GM12878 (cell line): ENCODE measurements at regions not wholly inside any gene's neighbourhood (a gene's known extent, or its start where the extent isn't known, plus 50 kb on each side); places are given as distances from the start of the nearest gene placed in this dataset.

Experiments used
- ATAC-seq: fragments of 200-7000 bp; cut with Tn5 transposase; 3 replicates; pipeline ENCODE4 v1.9.1; 2020; ENCODE audit warnings: mild to moderate bottlenecking, moderate library complexity
- BruUV-seq: library from RNA; stranded (reverse); fragments of 400-500 nt; replicated peaks from 2 replicates; lab custom pipeline; 2021; lab: Mats Ljungman, UMichigan
- CTCF ChIA-PET: fragments of 300-600 bp; sonication (Branson Sonifier 250); formaldehyde crosslinking; extraction: SDS; loops from one replicate; lab custom pipeline; 2021; ENCODE audit warnings: inconsistent platforms; lab: Yijun Ruan, JAX
- POLR2A ChIA-PET: fragments of 350-600 bp; formaldehyde crosslinking; extraction: SDS; loops from one replicate; lab custom pipeline; 2021; ENCODE audit warnings: inconsistent platforms; lab: Charles Lee
- RAD21 ChIA-PET: fragments of 300-600 bp; sonication (Branson Sonifier 250); formaldehyde crosslinking; loops from one replicate; lab custom pipeline; 2023; ENCODE audit warnings: antibody characterized with exemption; ENCODE audit not compliant: unreplicated experiment; lab: Charles Lee
- SMC1A ChIA-PET: fragments of 300-600 bp; sonication (Branson Sonifier 250); formaldehyde crosslinking; loops from one replicate; lab custom pipeline; 2023; ENCODE audit not compliant: unreplicated experiment, uncharacterized antibody; lab: Charles Lee
- DNase-seq: peaks from one replicate; pipeline ENCODE4 v3.0.0-alpha.2; 2011; ENCODE audit warnings: low read depth, low spot score
- FAIRE-seq: peaks from 3 replicates; lab custom pipeline; 2011; peaks lifted over from hg19 to GRCh38; lab: Jason Lieb, UNC
- H2AFZ ChIP-seq: 2 replicates; pipeline ENCODE4 v1.6.0; 2011; ENCODE audit warnings: low read depth, low read length, control low read depth; ENCODE audit not compliant: control insufficient read depth
- H3K27ac ChIP-seq: 2 replicates; pipeline ENCODE4 v1.5.1; 2011; ENCODE audit warnings: control low read depth; ENCODE audit not compliant: control insufficient read depth, insufficient read depth
- H3K27me3 ChIP-seq, 2 experiments: replicated peaks in 1 of 2; 2 replicates each; pipeline versions ENCODE4 v1.6.0 to v1.6.1; 2011; ENCODE audit warnings: low read length in 1 of 2; ENCODE audit not compliant: control insufficient read depth in 2 of 2, insufficient read depth in 2 of 2
- H3K36me3 ChIP-seq, 2 experiments: 2 replicates each; pipeline ENCODE4 v1.5.1; 2011; ENCODE audit warnings: low read length in 1 of 2; ENCODE audit not compliant: control insufficient read depth in 2 of 2, insufficient read depth in 2 of 2
- H3K4me1 ChIP-seq: 2 replicates; pipeline ENCODE4 v1.6.1; 2011; ENCODE audit warnings: mild to moderate bottlenecking, low read length, moderate library complexity, mixed read lengths; ENCODE audit not compliant: control insufficient read depth, insufficient read depth
- H3K4me2 ChIP-seq: 2 replicates; pipeline ENCODE4 v1.6.0; 2011; ENCODE audit warnings: control low read depth; ENCODE audit not compliant: control insufficient read depth, insufficient read depth
- H3K4me3 ChIP-seq: fragments of 200-600 bp; sonication (generic); 2 replicates; pipeline ENCODE4 v1.5.1; 2016
- H3K79me2 ChIP-seq: 2 replicates; pipeline ENCODE4 v1.6.0; 2011; ENCODE audit warnings: low read length; ENCODE audit not compliant: control insufficient read depth, insufficient read depth
- H3K9ac ChIP-seq: 2 replicates; pipeline ENCODE4 v1.8.0; 2011; ENCODE audit warnings: low read length, control low read depth, mixed read lengths; ENCODE audit not compliant: control insufficient read depth, insufficient read depth
- H3K9me3 ChIP-seq: replicated peaks from 3 replicates; pipeline ENCODE4 v1.5.1; 2011; ENCODE audit warnings: mild to moderate bottlenecking, low read length; ENCODE audit not compliant: control insufficient read depth, insufficient read depth
- H4K20me1 ChIP-seq: 2 replicates; pipeline ENCODE4 v1.6.0; 2011; ENCODE audit not compliant: control insufficient read depth, insufficient read depth
- ASH2L ChIP-seq: fragments of 300-600, 200-600 bp; sonication (generic); IDR thresholded peaks from 2 replicates; pipeline ENCODE4 v1.6.1; 2017; ENCODE audit warnings: low read depth, mild to moderate bottlenecking, borderline replicate concordance
- BRCA1 ChIP-seq: IDR thresholded peaks from 2 replicates; pipeline ENCODE4 v1.6.1; 2011; ENCODE audit warnings: low read depth, low read length, improper control_type of control experiment
- CBX3 ChIP-seq: fragments of 200-600 bp; sonication (generic); IDR thresholded peaks from 2 replicates; pipeline ENCODE4 v1.6.1; 2016; ENCODE audit warnings: low read depth, borderline replicate concordance
- CBX5 ChIP-seq: sonication (generic); IDR thresholded peaks from 2 replicates; pipeline ENCODE4 v1.6.1; 2016; ENCODE audit warnings: low read depth, moderate library complexity, mild to moderate bottlenecking, inconsistent platforms
- CHD2 ChIP-seq: IDR thresholded peaks from 2 replicates; pipeline ENCODE4 v1.6.1; 2011; ENCODE audit warnings: low read depth, low read length, improper control_type of control experiment, borderline replicate concordance
- EED ChIP-seq: sonication (generic); IDR thresholded peaks from 2 replicates; pipeline ENCODE4 v1.6.1; 2016; ENCODE audit warnings: antibody characterized with exemption, low read depth
- HDGF ChIP-seq: fragments of 450-650 bp; IDR thresholded peaks from 2 replicates; pipeline ENCODE4 v1.6.1; 2016; ENCODE audit warnings: antibody characterized with exemption
- IRF4 ChIP-seq: IDR thresholded peaks from 2 replicates; pipeline ENCODE4 v1.6.1; 2011; ENCODE audit warnings: low read depth, low read length
- KDM1A ChIP-seq: fragments of 200-600 bp; sonication (generic); IDR thresholded peaks from 2 replicates; pipeline ENCODE4 v1.6.1; 2016; ENCODE audit warnings: borderline replicate concordance
- POLR2A ChIP-seq: IDR thresholded peaks from 2 replicates; pipeline ENCODE4 v1.6.1; 2011; ENCODE audit warnings: low read depth, mild to moderate bottlenecking, low read length
- RFX5 ChIP-seq: IDR thresholded peaks from 2 replicates; pipeline ENCODE4 v1.6.1; 2011; ENCODE audit warnings: low read depth, low read length, improper control_type of control experiment
- TAF1 ChIP-seq: IDR thresholded peaks from 2 replicates; pipeline ENCODE4 v1.6.1; 2011; ENCODE audit warnings: mild to moderate bottlenecking, low read depth, low read length, borderline replicate concordance
- TCF7 ChIP-seq: IDR thresholded peaks from 2 replicates; pipeline ENCODE4 v1.6.1; 2014; ENCODE audit warnings: antibody characterized with exemption, borderline replicate concordance
- ZNF274 ChIP-seq: IDR thresholded peaks from one replicate; pipeline ENCODE4 v1.8.0; 2011; ENCODE audit not compliant: insufficient read length, insufficient read depth
- ZNF622 ChIP-seq: fragments of 450-650 bp; IDR thresholded peaks from 2 replicates; pipeline ENCODE4 v1.6.1; 2017; ENCODE audit warnings: mild to moderate bottlenecking, inconsistent platforms
- WGBS: methylation state at CpG from one replicate; pipeline ENCODE4 v1.1.6; 2016; ENCODE audit warnings: low lambda C conversion rate; ENCODE audit not compliant: insufficient replicate concordance, insufficient coverage; ENCODE audit errors: missing lambda C conversion rate; 5-methylcytosine and 5-hydroxymethylcytosine counted together
- in situ Hi-C: fragments of 300-500 bp; cut with MboI; formaldehyde crosslinking; loops from 9 replicates; pipeline ENCODE4 v1.14.3; 2018; ENCODE audit warnings: mixed read lengths
- intact Hi-C: fragments of 100-400 bp; cut with micrococcal nuclease; formaldehyde crosslinking; loops from one replicate; pipeline ENCODE4 v1.14.2; 2022; ENCODE audit not compliant: unreplicated experiment
- TF ChIP-seq, protein P1 (sequence below): IDR thresholded peaks from 2 replicates; pipeline ENCODE4 v1.6.1; 2011; ENCODE audit warnings: low read depth, mild to moderate bottlenecking, low read length, moderate library complexity, borderline replicate concordance; ENCODE audit errors: extremely low read depth
- TF ChIP-seq, protein P2 (sequence below): IDR thresholded peaks from 2 replicates; pipeline ENCODE4 v1.6.1; 2011; ENCODE audit warnings: borderline replicate concordance, low read depth, mild to moderate bottlenecking, moderate library complexity, mixed read lengths, low read length; ENCODE audit not compliant: insufficient read depth; ENCODE audit errors: extremely low read length
- TF ChIP-seq, protein P3 (sequence below), 3 experiments: IDR thresholded peaks in 2 of 3; conservative IDR thresholded peaks in 1 of 3; 2 replicates each; pipeline ENCODE4 v1.5.1; 2011; ENCODE audit warnings: low read depth in 3 of 3, low read length in 3 of 3, mild to moderate bottlenecking in 3 of 3, control low read depth in 2 of 3, moderate library complexity in 2 of 3, inconsistent platforms in 1 of 3, mixed read lengths in 1 of 3; ENCODE audit not compliant: control insufficient read depth in 2 of 3, insufficient read depth in 1 of 3; ENCODE audit errors: extremely low read depth in 1 of 3
- TF ChIP-seq, protein P4 (sequence below): IDR thresholded peaks from 2 replicates; pipeline ENCODE4 v1.6.1; 2011; ENCODE audit warnings: borderline replicate concordance, low read depth, mild to moderate bottlenecking, moderate library complexity, low read length; ENCODE audit not compliant: insufficient read depth, poor library complexity, severe bottlenecking

DNA sequence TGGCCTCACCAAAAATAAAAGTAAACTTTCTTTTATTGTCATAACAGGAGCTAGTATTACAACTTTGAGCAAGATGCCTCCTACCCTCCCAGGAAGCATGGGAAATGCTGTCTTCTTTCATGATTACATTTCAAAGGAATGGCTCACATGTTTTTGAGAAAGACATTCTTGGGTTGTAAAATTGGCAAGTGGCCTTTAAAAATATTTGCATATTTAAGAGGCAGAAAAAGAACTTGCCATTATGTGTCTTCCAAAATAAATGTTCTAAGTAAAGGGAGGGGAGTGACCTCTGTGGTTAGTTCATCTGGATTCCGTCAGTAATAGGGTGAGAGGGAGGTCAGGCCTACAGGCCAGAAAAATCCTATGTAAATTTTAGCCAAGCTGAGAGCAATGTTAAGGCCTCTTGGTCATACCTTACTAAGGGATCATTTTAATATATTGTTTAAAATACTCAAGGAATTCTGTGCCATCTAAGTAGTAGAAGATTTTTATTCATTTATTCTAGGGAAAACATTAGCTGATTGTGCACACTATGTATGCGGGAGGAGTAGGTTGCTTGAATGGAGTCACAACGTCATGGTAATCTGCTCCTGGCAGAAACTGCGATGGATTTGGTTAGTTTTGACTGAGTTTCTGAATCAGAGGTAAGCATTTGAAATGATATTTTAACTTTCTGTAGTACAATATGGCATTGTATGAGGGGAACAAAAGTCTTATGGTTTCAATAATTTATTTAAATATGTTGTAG is 1485.7 kb upstream of the CDH9 start:
- H3K9ac ChIP-seq = no peak overlapping the region
- TF ChIP-seq ZNF622 (no peak), CBX3 (no peak), HDGF (no peak), IRF4 (no peak), TAF1 (no peak), RFX5 (no peak), KDM1A (no peak), CHD2 (no peak), CBX5 (no peak), EED (no peak), TCF7 (no peak), ASH2L (no peak), POLR2A (no peak), ZNF274 (no peak), BRCA1 (no peak)
- TF ChIP-seq, protein P1, sequence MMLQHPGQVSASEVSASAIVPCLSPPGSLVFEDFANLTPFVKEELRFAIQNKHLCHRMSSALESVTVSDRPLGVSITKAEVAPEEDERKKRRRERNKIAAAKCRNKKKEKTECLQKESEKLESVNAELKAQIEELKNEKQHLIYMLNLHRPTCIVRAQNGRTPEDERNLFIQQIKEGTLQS = no peak
- TF ChIP-seq, protein P2, sequence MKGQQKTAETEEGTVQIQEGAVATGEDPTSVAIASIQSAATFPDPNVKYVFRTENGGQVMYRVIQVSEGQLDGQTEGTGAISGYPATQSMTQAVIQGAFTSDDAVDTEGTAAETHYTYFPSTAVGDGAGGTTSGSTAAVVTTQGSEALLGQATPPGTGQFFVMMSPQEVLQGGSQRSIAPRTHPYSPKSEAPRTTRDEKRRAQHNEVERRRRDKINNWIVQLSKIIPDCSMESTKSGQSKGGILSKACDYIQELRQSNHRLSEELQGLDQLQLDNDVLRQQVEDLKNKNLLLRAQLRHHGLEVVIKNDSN = no peak
- TF ChIP-seq, protein P3, sequence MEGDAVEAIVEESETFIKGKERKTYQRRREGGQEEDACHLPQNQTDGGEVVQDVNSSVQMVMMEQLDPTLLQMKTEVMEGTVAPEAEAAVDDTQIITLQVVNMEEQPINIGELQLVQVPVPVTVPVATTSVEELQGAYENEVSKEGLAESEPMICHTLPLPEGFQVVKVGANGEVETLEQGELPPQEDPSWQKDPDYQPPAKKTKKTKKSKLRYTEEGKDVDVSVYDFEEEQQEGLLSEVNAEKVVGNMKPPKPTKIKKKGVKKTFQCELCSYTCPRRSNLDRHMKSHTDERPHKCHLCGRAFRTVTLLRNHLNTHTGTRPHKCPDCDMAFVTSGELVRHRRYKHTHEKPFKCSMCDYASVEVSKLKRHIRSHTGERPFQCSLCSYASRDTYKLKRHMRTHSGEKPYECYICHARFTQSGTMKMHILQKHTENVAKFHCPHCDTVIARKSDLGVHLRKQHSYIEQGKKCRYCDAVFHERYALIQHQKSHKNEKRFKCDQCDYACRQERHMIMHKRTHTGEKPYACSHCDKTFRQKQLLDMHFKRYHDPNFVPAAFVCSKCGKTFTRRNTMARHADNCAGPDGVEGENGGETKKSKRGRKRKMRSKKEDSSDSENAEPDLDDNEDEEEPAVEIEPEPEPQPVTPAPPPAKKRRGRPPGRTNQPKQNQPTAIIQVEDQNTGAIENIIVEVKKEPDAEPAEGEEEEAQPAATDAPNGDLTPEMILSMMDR (IDR thresholded peaks at IDR 0.05 in 2 of 3, conservative IDR thresholded peaks at IDR 0.05 in 1 of 3; ENCODE audit: control insufficient read depth in 2 of 3, extremely low read depth in 1 of 3, insufficient read depth in 1 of 3, low read depth in 3 of 3, low read length in 3 of 3) = no peak
- TF ChIP-seq, protein P4, sequence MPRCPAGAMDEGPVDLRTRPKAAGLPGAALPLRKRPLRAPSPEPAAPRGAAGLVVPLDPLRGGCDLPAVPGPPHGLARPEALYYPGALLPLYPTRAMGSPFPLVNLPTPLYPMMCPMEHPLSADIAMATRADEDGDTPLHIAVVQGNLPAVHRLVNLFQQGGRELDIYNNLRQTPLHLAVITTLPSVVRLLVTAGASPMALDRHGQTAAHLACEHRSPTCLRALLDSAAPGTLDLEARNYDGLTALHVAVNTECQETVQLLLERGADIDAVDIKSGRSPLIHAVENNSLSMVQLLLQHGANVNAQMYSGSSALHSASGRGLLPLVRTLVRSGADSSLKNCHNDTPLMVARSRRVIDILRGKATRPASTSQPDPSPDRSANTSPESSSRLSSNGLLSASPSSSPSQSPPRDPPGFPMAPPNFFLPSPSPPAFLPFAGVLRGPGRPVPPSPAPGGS = no peak
- peak; percentile 44; the same call in 2 of the 3 replicates for ATAC-seq
- ChIA-PET CTCF (interaction anchor here (1.0 to 3.3 kb wide), 7 partner anchors 11 to 51 kb away, joined by 3 to 11 read pairs (median 4); no protein-coding TSS in a partner anchor), SMC1A (interaction anchor here (0.7 to 3.4 kb wide), 12 partner anchors 8 to 228 kb away, joined by 3 to 18 read pairs (median 4); no protein-coding TSS in a partner anchor), POLR2A (no interaction called here), RAD21 (interaction anchor here (1.2 to 2.2 kb wide), 6 partner anchors 11 to 51 kb away, joined by 5 to 12 read pairs (median 6); no protein-coding TSS in a partner anchor)
- WGBS = 12% methylated on average over 4 of the region's 4 CpGs
- H3K36me3 ChIP-seq = no peaks in the 10 kb centered on the region
- H3K9me3 ChIP-seq = no peaks in the 10 kb centered on the region
- H3K4me3 ChIP-seq = no peak overlapping the region
- no peak overlapping the region for H3K27ac ChIP-seq
- no peak for FAIRE-seq
- no TSS peak for BruUV-seq
- in situ Hi-C loops (no loop called here), intact Hi-C loops (no loop called here)
- H2AFZ ChIP-seq = no peak overlapping the region
- no peaks in the 10 kb centered on the region for H4K20me1 ChIP-seq
- no peaks in the 10 kb centered on the region for H3K4me1 ChIP-seq
- DNase-seq = no peak
- H3K4me2 ChIP-seq = no peak overlapping the region
- no peaks in the 10 kb centered on the region for H3K79me2 ChIP-seq
- H3K27me3 ChIP-seq = no peaks in the 10 kb centered on the region
